ENCODE measurements at regions not wholly inside any gene's neighbourhood (a gene's known extent, or its start where the extent isn't known, plus 50 kb on each side); places are given as distances from the start of the nearest gene placed in this dataset.
"Not testable (repeated sequence)": the region's sequence is repeated elsewhere in the genome, so short reads cannot be mapped to it uniquely, and the experiment has no call there.

DNA sequence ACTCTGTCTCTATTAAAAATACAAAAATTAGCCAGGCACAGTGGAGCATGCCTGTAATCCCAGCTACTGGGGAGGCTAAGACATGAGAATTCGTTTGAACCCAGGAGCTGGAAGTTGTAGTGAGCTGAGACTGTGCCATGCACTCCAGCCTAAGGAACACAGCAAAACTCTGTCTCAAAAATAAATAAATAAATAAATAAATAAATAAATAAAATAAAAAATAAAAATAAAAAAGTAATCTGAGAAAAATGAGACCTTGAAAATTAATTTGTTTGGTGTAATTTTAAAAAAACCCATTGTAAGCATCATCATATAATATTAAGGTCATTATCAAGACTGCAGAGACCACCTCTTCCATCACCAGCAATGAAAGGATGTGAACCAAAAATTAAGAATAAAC, 997.1 kb downstream of the CDH18 start:
- peak; percentile 13 for FAIRE-seq

DNA sequence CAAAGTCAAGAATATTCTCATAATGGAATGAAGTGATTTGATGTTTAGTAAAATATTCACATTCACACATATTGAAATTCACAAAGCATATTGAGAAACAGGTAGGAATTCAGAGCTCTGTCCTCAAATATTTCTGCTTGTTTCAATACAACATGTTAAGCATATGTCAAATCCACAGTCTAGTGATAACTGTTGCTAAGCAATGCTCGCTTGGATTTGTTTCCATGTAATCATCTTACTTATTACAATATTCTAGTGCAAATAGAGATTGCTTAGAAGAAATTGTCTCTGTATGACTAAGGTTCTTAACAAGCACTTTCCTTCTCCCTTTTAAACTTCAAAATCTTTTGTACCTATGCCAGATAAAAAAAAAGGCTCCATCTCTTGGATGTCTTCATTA, 995.7 kb downstream of the CDH18 start:
- FAIRE-seq: peak; percentile 94

DNA sequence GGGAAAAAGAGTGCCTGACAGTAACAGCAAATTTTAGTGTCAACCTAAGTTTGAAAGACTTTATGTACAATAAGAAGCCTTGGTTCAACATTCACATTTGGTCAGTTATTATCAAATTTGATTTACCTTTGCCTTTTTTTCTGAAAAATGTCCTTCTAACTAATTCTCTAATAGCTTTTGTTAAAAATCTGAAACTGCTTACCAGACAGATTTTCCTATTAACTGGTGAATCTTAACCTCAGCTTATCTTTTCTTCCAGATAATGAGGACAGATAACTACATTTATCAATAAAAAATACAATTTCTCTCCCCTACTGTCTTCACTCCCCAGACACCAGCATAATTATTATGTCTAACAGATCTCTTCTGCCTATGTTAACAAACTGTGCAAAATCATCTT, 988.5 kb downstream of the CDH18 start:
- FAIRE-seq: no peak

DNA sequence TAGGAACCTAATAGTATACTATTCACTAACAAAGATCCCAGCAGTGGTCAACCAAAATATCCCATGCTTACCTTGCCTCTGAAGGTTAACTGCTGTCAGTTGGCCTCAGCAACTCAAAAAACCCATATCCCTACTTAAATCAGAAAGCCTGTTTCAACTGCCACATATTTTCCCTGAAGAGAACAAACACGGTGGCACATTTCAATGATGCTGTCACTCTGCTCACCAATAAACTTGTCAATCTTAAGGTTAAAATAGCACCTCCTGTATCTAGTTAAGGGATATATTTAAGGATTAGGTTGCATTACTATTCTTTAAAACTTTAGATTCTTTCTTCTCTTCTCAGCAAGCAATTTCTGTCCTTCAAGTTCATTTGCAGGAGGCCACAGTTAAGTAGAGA, 986.9 kb downstream of the CDH18 start:
- no peak for FAIRE-seq

GRCh38 chr5:19001539-19001938, 986.5 kb downstream of the CDH18 start:
- FAIRE-seq: peak; percentile 45

DNA sequence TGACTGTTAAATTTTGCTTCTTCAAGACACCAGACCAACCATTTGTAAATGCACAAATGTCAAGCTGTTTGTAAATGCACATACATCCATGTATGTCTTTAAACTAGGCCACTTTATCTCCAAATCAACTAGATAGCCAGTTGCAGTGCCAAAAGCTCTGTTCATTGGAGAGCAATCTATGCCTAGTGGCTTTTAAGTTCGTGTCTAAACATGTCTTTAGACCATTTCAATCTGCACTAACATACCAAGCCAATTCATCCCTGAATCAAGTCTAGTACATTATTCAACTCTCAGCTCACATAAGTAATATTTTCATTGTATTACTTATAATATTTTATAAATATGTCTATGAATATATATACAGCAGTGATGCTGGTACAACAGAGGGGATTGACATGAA, 985.9 kb downstream of the CDH18 start:
- FAIRE-seq: no peak

DNA sequence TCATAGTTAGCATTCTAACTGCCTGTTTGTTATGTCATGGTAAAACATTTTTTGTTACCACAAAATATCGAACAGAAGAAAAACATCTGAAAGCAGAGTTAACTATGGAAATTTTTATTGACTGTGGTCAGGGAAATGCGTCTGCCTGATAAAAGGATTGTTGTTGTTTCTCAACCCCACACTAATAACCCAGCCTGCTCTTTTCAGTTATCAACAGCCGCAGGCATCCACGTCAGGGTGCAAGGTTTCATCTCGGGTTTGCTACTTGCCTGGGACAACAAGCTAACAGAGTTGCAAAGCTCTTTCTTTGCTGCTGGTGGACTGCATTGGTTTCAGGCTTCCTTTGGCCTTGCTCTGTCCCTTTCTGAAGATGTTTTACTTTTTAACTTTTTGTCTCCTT, 969.2 kb downstream of the CDH18 start:
- FAIRE-seq: no peak

- no peak for FAIRE-seq
These were observed 956.5 kb downstream of the CDH18 start for GRCh38 chr5:19031491-19031890.

DNA sequence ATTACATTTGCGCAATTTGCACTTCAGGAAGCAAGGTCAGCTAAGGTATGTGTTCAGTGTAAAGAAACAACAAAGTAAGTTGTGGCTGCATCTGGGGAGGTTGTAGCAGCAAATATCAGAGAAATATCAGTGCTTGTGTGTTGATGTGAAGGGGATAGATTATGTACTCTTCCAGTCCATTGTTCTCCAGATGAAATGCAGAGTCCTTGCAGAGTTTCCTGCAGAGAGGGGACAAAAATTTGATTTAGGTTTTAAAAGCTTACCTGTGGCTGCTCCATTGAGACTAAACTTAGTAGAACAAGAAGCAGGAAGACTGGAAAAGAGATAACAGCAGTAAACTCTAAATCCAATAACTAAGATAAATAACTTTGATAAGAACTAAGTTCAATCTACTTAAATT, 952.2 kb downstream of the CDH18 start:
- FAIRE-seq: no peak

DNA sequence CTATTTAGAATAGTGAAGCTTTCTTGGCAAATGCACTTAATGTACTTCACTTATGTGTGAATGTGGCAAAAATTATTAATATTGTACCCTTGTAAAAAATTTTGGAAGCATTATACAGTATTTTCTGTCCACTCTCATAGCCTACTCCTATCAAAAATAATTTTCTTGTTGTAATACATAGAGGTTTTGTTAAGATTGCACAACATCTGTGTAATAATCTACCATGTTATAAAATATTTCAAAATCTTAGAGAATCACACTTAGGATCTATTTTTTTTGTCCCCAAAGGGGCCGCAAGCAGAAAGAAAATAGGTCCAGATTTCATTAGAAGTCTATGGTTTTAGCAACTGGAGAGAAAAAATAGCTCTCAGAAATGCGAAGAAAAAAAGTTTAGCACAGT, 945.9 kb downstream of the CDH18 start:
- no peak for FAIRE-seq

DNA sequence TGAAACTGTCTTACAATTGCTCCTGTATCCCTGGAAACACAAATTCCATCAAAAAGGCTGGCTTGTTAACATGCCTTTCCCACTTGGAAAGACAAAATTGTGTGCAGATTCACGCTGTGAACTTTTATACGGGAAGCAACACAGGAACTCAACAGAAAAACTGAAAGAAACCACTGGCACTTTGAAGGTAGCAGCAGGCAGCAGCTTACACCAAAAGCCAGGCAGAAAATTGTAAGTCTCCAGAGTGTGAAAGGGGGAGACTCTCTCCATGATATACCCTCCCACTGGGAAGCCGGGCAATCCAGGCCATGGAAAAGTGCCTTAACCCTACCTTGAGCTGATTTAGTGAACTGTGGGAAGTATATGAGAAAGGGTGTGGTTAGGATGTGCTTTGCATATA, 943.7 kb downstream of the CDH18 start:
- no peak for FAIRE-seq

GRCh38 chr5:19044931-19045695, 942.9 kb downstream of the CDH18 start:
- FAIRE-seq: no peak

- FAIRE-seq: no peak
These were observed 940.7 kb downstream of the CDH18 start for GRCh38 chr5:19047277-19047676.

DNA sequence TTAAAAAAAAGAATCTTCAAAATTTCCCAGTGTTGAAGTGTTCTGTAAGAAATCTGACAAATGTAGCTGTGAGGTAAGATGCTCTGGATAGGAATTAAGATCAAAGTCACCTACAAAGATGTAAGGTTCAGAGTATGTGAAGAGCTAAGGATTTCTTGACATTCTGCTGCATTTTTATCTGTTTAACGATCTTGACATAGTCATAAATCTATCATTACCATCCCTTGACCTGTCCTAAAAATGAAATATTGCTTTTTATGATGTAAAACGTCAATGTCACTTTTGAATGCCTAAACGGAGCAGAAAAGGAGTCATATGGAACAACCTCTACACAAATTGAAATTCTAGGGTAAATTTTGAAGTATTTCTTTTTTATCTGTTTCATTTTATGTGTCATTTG, 939.3 kb downstream of the CDH18 start:
- FAIRE-seq: no peak

DNA sequence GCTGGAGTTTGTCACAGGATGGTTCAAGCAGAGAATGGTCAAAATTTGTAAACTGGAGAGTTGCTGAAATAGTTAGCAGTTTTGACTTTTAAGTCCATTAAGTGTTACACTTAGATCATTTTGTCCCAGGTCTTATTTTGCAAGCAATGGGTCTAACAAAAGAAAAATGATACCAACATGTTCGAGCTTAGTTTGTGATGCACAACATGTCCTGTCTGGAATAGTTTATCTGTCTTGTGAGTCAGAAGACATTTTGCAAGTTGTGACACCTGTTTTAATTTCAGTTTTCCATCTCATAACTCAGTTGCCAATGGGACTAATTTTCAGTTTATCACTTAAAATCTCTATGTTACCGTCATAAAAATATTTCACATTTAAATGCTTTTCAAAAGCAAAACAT, 929.8 kb downstream of the CDH18 start:
- no peak for FAIRE-seq

- FAIRE-seq: no peak
These were observed 923.9 kb downstream of the CDH18 start for GRCh38 chr5:19064094-19064493.

GRCh38 chr5:19067741-19068140, 920.3 kb downstream of the CDH18 start:
- no peak for FAIRE-seq

GRCh38 chr5:19098434-19098833, 889.6 kb downstream of the CDH18 start:
- no peak for FAIRE-seq

- FAIRE-seq: no peak
These were observed 888.8 kb downstream of the CDH18 start for GRCh38 chr5:19099195-19099594.

GRCh38 chr5:19104948-19105347, 883.1 kb downstream of the CDH18 start:
- FAIRE-seq: no peak

GRCh38 chr5:19122923-19123322, 865.1 kb downstream of the CDH18 start:
- peak; percentile 30 for FAIRE-seq

- FAIRE-seq: no peak
These were observed 861.9 kb downstream of the CDH18 start for GRCh38 chr5:19125956-19126713.

DNA sequence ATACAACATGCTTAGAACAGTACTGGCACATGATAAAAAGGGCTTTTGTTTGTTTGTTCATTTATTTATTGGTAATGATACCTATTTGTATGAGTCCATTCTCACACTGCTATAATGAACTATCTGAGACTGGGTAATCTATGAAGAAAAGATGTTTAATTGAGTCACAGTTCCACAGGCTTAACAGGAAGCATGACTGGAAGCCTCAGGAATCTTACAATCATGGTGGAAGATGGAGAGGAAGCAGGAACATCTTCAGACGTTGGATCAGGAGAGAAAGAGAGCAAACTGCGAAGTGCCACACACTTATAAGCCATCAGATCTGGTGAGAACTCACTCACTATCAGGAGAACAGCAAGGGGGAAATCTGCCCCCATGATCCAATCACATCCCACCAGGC, 847.7 kb downstream of the CDH18 start:
- no peak for FAIRE-seq

DNA sequence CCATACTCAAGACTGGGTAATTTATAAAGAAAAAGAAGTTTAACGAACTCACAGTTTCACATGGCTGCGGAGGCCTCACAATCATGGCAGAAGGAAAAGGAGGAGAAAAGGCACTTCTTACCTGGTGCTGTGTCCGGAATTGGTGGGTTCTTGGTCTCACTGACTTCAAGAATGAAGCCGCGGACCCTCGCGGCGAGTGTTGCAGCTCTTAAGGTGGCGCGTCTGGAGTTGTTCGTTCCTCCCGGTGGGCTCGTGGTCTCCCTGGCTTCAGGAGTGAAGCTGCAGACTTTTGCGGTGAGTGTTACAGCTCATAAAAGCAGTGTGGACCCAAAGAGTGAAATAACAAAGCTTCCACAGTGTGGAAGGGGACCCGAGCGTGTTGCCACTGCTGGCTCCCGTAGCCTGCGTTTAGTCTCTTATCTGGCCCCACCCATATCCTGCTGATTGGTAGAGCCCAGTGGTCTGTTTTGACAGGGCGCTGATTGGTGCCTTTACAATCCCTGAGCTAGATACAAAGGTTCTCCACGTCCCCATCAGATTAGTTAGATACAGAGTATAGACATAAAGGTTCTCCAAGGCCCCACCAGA, 846.0 kb downstream of the CDH18 start:
- not testable (repeated sequence) for FAIRE-seq
